ENCODE measurements at regions not wholly inside any gene's neighbourhood (a gene's known extent, or its start where the extent isn't known, plus 50 kb on each side); places are given as distances from the start of the nearest gene placed in this dataset.

DNA sequence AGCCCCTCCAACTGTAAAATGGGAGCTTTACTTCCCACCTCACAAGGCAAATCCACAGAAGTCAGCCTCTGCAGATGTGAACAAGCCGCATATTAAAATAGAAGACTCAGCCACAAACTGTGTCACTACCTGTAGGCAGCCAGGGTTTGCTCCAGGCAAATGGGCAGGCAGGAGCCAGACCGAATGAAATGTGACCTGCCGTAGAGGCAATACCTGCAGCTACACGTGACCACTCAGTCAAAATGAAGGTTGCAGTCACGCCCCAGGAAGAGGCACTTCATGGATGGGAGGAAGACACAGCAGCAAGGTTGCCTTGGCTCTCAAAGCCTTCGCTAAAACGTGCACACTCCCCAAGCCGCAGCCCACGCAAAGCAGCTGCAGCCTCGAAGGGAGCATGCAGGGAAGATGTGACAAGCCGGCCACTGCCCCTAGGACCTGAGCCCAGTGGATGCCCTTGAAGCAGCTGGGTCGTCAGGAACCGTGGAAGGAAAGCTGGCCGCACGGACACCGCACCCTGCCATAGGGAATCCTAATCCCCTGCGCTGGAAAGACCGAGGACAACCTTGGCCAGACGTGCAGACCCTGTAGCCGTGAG, 53.1 kb downstream of the SHANK2 start (continued):
- no peak for TF ChIP-seq SMARCA4 (IDR thresholded peaks at IDR 0.05)
- TF ChIP-seq CBX5 (IDR thresholded peaks at IDR 0.05; ENCODE audit: borderline replicate concordance, low read depth), result no peak

DNA sequence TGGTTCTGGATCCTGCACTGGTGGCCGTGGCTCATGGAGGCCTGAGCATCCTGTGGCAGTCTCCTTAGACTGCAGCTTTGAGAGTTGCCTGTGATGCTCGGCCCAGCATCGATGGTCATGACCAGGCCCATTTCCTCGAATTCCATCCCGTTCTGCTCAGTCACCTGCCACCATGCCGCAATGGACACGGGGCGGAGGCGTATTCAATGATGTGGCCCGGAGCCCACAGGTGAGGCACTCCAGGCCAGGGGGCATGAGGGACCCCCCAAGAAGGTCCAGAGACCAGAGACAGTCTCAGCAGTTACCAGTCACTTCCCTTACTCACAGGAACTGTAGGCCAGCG, 53.6 kb downstream of the SHANK2 start:
- no peak overlapping the region for H2AFZ ChIP-seq (ENCODE audit: low read depth, low read length)
- ATAC-seq, result no peak
- no peaks in the 10 kb centered on the region for H3K36me3 ChIP-seq (ENCODE audit: control insufficient read depth, insufficient read depth, low read length)
- 1% methylated on average over 11 of the region's 11 CpGs for WGBS (ENCODE audit: insufficient coverage, low coverage, missing lambda C conversion rate)
- H3K4me1 ChIP-seq (replicated peaks in 1 of 2; ENCODE audit: control insufficient read depth in 2 of 2, insufficient read depth in 2 of 2, low read length in 2 of 2), result no peaks in the 10 kb centered on the region
- no peaks in the 10 kb centered on the region for H3K9me1 ChIP-seq (ENCODE audit: control insufficient read depth, insufficient read depth, low read length)
- H3K79me2 ChIP-seq (ENCODE audit: control insufficient read depth, insufficient read depth, low read length), result no peaks in the 10 kb centered on the region
- FAIRE-seq, result no peak
- H3K4me3 ChIP-seq, result no peak overlapping the region
- BruUV-seq (replicated peaks), result no TSS peak
- TF ChIP-seq NFXL1 (CRISPR knock-in tag; IDR thresholded peaks at IDR 0.05) (no peak), ETV1 (tag; conservative IDR thresholded peaks at IDR 0.05; ENCODE audit: low read depth) (no peak), JUN (IDR thresholded peaks at IDR 0.05; ENCODE audit: borderline replicate concordance, low read depth, low read length) (no peak), JUN (CRISPR knock-in tag; IDR thresholded peaks at IDR 0.05; ENCODE audit: borderline replicate concordance) (no peak)
- TF ChIP-seq, protein P1, sequence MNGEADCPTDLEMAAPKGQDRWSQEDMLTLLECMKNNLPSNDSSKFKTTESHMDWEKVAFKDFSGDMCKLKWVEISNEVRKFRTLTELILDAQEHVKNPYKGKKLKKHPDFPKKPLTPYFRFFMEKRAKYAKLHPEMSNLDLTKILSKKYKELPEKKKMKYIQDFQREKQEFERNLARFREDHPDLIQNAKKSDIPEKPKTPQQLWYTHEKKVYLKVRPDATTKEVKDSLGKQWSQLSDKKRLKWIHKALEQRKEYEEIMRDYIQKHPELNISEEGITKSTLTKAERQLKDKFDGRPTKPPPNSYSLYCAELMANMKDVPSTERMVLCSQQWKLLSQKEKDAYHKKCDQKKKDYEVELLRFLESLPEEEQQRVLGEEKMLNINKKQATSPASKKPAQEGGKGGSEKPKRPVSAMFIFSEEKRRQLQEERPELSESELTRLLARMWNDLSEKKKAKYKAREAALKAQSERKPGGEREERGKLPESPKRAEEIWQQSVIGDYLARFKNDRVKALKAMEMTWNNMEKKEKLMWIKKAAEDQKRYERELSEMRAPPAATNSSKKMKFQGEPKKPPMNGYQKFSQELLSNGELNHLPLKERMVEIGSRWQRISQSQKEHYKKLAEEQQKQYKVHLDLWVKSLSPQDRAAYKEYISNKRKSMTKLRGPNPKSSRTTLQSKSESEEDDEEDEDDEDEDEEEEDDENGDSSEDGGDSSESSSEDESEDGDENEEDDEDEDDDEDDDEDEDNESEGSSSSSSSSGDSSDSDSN (IDR thresholded peaks at IDR 0.05; ENCODE audit: borderline replicate concordance in 1 of 2, low read depth in 2 of 2, low read length in 2 of 2), result no peak
- TF ChIP-seq, protein P2, sequence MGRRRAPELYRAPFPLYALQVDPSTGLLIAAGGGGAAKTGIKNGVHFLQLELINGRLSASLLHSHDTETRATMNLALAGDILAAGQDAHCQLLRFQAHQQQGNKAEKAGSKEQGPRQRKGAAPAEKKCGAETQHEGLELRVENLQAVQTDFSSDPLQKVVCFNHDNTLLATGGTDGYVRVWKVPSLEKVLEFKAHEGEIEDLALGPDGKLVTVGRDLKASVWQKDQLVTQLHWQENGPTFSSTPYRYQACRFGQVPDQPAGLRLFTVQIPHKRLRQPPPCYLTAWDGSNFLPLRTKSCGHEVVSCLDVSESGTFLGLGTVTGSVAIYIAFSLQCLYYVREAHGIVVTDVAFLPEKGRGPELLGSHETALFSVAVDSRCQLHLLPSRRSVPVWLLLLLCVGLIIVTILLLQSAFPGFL (CRISPR knock-in tag; IDR thresholded peaks at IDR 0.05), result no peak
- no peak overlapping the region for H3K9ac ChIP-seq (ENCODE audit: insufficient read depth in 1 of 2, low read depth in 2 of 2, low read length in 2 of 2)
- no peaks in the 10 kb centered on the region for H3K9me3 ChIP-seq (replicated peaks; ENCODE audit: control insufficient read depth, insufficient read depth, low read depth, low read length)
- intact Hi-C loops (cut with micrococcal nuclease), result no loop called here
- H3K4me2 ChIP-seq (ENCODE audit: insufficient read depth, low read length), result no peak overlapping the region
- in situ Hi-C loops (cut with MboI), result no loop called here
- POLR2A ChIA-PET, result no interaction called here
- H3K27me3 ChIP-seq (ENCODE audit: control insufficient read depth in 2 of 2, insufficient read depth in 2 of 2, low read length in 2 of 2), result peaks cover 17 to 61% of the 10 kb centered on the region in 2 experiments; a peak in 4 of 5 replicates
- no peaks in the 10 kb centered on the region; the same call in 1 of the 2 replicates for H4K20me1 ChIP-seq (replicated peaks; ENCODE audit: control insufficient read depth, insufficient read depth, low read length)
- H3K27ac ChIP-seq (ENCODE audit: extremely low read depth, low read depth, low read length), result no peak overlapping the region
- DNase-seq (ENCODE audit: extremely low read depth in 1 of 4, low spot score in 3 of 4), result no peak
- CTCF ChIA-PET (ENCODE audit: low intra/inter-chr PET ratio), result no interaction called here
